ENCODE measurements at regions not wholly inside any gene's neighbourhood (a gene's known extent, or its start where the extent isn't known, plus 50 kb on each side); places are given as distances from the start of the nearest gene placed in this dataset.
A peak's percentile ranks its signal among the peaks of the same experiment; 100 is the strongest.

DNA sequence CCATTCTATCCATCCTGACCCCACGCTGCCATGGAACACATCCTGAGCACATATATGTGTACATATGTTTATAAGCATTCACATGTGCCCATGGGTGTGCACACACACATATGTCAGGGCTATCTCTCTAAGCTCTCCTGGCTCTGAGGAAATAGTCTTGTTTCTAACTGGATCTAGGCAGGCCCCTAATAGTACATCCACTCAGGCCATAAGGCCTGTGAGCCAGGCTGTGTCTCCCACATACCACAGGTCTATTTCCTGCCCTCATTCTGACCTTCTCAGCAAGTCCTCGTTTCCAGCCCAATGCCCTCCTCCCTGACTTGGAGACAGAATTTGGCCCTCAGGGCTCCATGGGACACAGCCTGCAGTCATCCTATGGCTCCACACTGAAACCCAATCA, 284.8 kb upstream of the CTNNB1 start:
- Histone ChIP-seq H4K20me1 (ENCODE audit: insufficient read depth) (no peaks in the 10 kb centered on the region), H3K4me2 (ENCODE audit: unreplicated experiment) (no peak overlapping the region), H3K79me2 (ENCODE audit: insufficient read depth) (no peaks in the 10 kb centered on the region), H3K4me3 (no peak overlapping the region), H3K36me3 (ENCODE audit: low read depth) (no peaks in the 10 kb centered on the region), H3K4me1 (ENCODE audit: insufficient read depth) (no peaks in the 10 kb centered on the region), H3K9me3 (ENCODE audit: low read depth) (no peaks in the 10 kb centered on the region), H3F3A (ENCODE audit: insufficient read depth) (no peaks in the 10 kb centered on the region), H2AFZ (no peak overlapping the region), H3K27me3 (replicated peaks; ENCODE audit: insufficient read depth) (no peaks in the 10 kb centered on the region), H3K9me2 (ENCODE audit: insufficient read depth) (no peaks in the 10 kb centered on the region), H3K27ac (no peak overlapping the region), H3K9ac (no peak overlapping the region)
- no peak for TF ChIP-seq EZH2 (IDR thresholded peaks at IDR 0.05; ENCODE audit: insufficient read depth, poor library complexity, severe bottlenecking)
- TF ChIP-seq EZH2phosphoT487 (IDR thresholded peaks at IDR 0.05; ENCODE audit: insufficient read depth, low read depth), result no peak
- in situ Hi-C loops (cut with MboI), result no loop called here
- WGBS, 2 experiments (ENCODE audit: low coverage in 1 of 2, low lambda C conversion rate in 2 of 2, missing lambda C conversion rate in 2 of 2), result 28 to 37% methylated on average over 2 of the region's 2 CpGs
- DNase-seq, result no peak

- Histone ChIP-seq H2AFZ (no peak overlapping the region), H3K36me3 (ENCODE audit: low read depth) (no peaks in the 10 kb centered on the region), H3K27ac (no peak overlapping the region), H3K79me2 (ENCODE audit: insufficient read depth) (no peaks in the 10 kb centered on the region), H3K9ac (no peak overlapping the region), H3K4me1 (ENCODE audit: insufficient read depth) (no peaks in the 10 kb centered on the region), H3K27me3 (replicated peaks; ENCODE audit: insufficient read depth) (no peaks in the 10 kb centered on the region), H4K20me1 (ENCODE audit: insufficient read depth) (no peaks in the 10 kb centered on the region), H3F3A (ENCODE audit: insufficient read depth) (no peaks in the 10 kb centered on the region), H3K9me2 (ENCODE audit: insufficient read depth) (no peaks in the 10 kb centered on the region), H3K4me2 (ENCODE audit: unreplicated experiment) (no peak overlapping the region), H3K4me3 (no peak overlapping the region), H3K9me3 (ENCODE audit: low read depth) (no peaks in the 10 kb centered on the region)
- WGBS, 2 experiments (ENCODE audit: low coverage in 1 of 2, low lambda C conversion rate in 2 of 2, missing lambda C conversion rate in 2 of 2), result 48 to 52% methylated on average over 6 of the region's 6 CpGs
- TF ChIP-seq EZH2phosphoT487 (IDR thresholded peaks at IDR 0.05; ENCODE audit: insufficient read depth, low read depth) (no peak), EZH2 (IDR thresholded peaks at IDR 0.05; ENCODE audit: insufficient read depth, poor library complexity, severe bottlenecking) (no peak)
- in situ Hi-C loops (cut with MboI), result no loop called here
- no peak for DNase-seq
Observed at GRCh38 chr3:40915346-40915865, 283.9 kb upstream of the CTNNB1 start.

DNA sequence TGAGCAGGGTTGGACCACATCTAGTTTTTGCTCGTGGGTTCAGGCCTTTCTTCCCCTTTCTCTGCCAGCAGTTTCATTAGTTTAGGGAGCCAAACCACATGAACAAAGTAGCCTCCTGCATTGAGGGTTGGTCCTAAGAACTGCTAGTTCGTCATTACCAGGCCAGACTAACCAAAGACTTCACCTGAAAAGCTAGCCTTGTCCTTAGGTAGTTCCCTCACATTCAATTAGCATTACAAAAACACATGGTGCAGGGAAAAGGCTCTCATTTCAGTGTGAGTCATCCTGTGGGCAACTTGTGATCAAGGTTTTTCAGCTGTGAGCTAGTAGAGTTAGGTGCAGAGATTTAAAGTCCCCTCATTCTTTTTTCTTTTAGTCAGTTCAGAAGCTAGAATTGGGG, 279.3 kb upstream of the CTNNB1 start:
- no peak overlapping the region for H3K9ac ChIP-seq
- in situ Hi-C loops (cut with MboI), result no loop called here
- no peak overlapping the region for H3K4me2 ChIP-seq (ENCODE audit: unreplicated experiment)
- TF ChIP-seq EZH2 (IDR thresholded peaks at IDR 0.05; ENCODE audit: insufficient read depth, poor library complexity, severe bottlenecking) (no peak), EZH2phosphoT487 (IDR thresholded peaks at IDR 0.05; ENCODE audit: insufficient read depth, low read depth) (no peak)
- H3F3A ChIP-seq (ENCODE audit: insufficient read depth), result no peaks in the 10 kb centered on the region
- peak; percentile 29 for DNase-seq
- no peaks in the 10 kb centered on the region for H3K9me3 ChIP-seq (ENCODE audit: low read depth)
- H3K4me1 ChIP-seq (ENCODE audit: insufficient read depth), result no peaks in the 10 kb centered on the region
- no peaks in the 10 kb centered on the region for H3K27me3 ChIP-seq (replicated peaks; ENCODE audit: insufficient read depth)
- H3K36me3 ChIP-seq (ENCODE audit: low read depth), result no peaks in the 10 kb centered on the region
- WGBS, 2 experiments (ENCODE audit: low coverage in 1 of 2, low lambda C conversion rate in 2 of 2, missing lambda C conversion rate in 2 of 2), result 65 to 74% methylated on average over 2 of the region's 2 CpGs
- H3K27ac ChIP-seq, result no peak overlapping the region
- H3K9me2 ChIP-seq (ENCODE audit: insufficient read depth), result no peaks in the 10 kb centered on the region
- no peaks in the 10 kb centered on the region for H3K79me2 ChIP-seq (ENCODE audit: insufficient read depth)
- H2AFZ ChIP-seq, result no peak overlapping the region
- no peaks in the 10 kb centered on the region for H4K20me1 ChIP-seq (ENCODE audit: insufficient read depth)
- no peak overlapping the region for H3K4me3 ChIP-seq

- H3K27me3 ChIP-seq (replicated peaks; ENCODE audit: insufficient read depth), result no peaks in the 10 kb centered on the region
- no peaks in the 10 kb centered on the region for H3F3A ChIP-seq (ENCODE audit: insufficient read depth)
- H3K36me3 ChIP-seq (ENCODE audit: low read depth), result no peaks in the 10 kb centered on the region
- no peak for TF ChIP-seq EZH2 (IDR thresholded peaks at IDR 0.05; ENCODE audit: insufficient read depth, poor library complexity, severe bottlenecking)
- H3K27ac ChIP-seq, result no peak overlapping the region
- H3K9me3 ChIP-seq (ENCODE audit: low read depth), result no peaks in the 10 kb centered on the region
- H4K20me1 ChIP-seq (ENCODE audit: insufficient read depth), result no peaks in the 10 kb centered on the region
- H3K4me2 ChIP-seq (ENCODE audit: unreplicated experiment), result no peak overlapping the region
- H3K4me3 ChIP-seq, result no peak overlapping the region
- H3K9me2 ChIP-seq (ENCODE audit: insufficient read depth), result no peaks in the 10 kb centered on the region
- H2AFZ ChIP-seq, result no peak overlapping the region
- in situ Hi-C loops (cut with MboI), result no loop called here
- no peak for DNase-seq
- no peaks in the 10 kb centered on the region for H3K79me2 ChIP-seq (ENCODE audit: insufficient read depth)
- H3K9ac ChIP-seq, result no peak overlapping the region
- H3K4me1 ChIP-seq (ENCODE audit: insufficient read depth), result no peaks in the 10 kb centered on the region
- 56 to 61% methylated on average over 3 of the region's 3 CpGs for WGBS, 2 experiments (ENCODE audit: low coverage in 1 of 2, low lambda C conversion rate in 2 of 2, missing lambda C conversion rate in 2 of 2)
Observed at GRCh38 chr3:40921251-40921650, 278.1 kb upstream of the CTNNB1 start.

- WGBS, 2 experiments (ENCODE audit: low coverage in 1 of 2, low lambda C conversion rate in 2 of 2, missing lambda C conversion rate in 2 of 2), result 50 to 57% methylated on average over 4 of the region's 4 CpGs
- TF ChIP-seq EZH2 (IDR thresholded peaks at IDR 0.05; ENCODE audit: insufficient read depth, poor library complexity, severe bottlenecking), result no peak
- TF ChIP-seq EZH2phosphoT487 (IDR thresholded peaks at IDR 0.05; ENCODE audit: insufficient read depth, low read depth), result no peak
- no peaks in the 10 kb centered on the region for H3K9me3 ChIP-seq (ENCODE audit: low read depth)
- H3K27me3 ChIP-seq (replicated peaks; ENCODE audit: insufficient read depth), result no peaks in the 10 kb centered on the region
- no peak overlapping the region for H3K4me3 ChIP-seq
- H3K4me2 ChIP-seq (ENCODE audit: unreplicated experiment), result no peak overlapping the region
- H3K9ac ChIP-seq, result no peak overlapping the region
- no peaks in the 10 kb centered on the region for H3F3A ChIP-seq (ENCODE audit: insufficient read depth)
- in situ Hi-C loops (cut with MboI), result no loop called here
- H3K36me3 ChIP-seq (ENCODE audit: low read depth), result no peaks in the 10 kb centered on the region
- no peaks in the 10 kb centered on the region for H3K79me2 ChIP-seq (ENCODE audit: insufficient read depth)
- no peaks in the 10 kb centered on the region for H3K4me1 ChIP-seq (ENCODE audit: insufficient read depth)
- H3K27ac ChIP-seq, result no peak overlapping the region
- no peaks in the 10 kb centered on the region for H3K9me2 ChIP-seq (ENCODE audit: insufficient read depth)
- no peak for DNase-seq
- no peaks in the 10 kb centered on the region for H4K20me1 ChIP-seq (ENCODE audit: insufficient read depth)
- H2AFZ ChIP-seq, result no peak overlapping the region
Observed at GRCh38 chr3:40923143-40923542, 276.2 kb upstream of the CTNNB1 start.
